Activated naive CD8-positive, alpha-beta T cell treated with anti-CD3 and anti-CD28 coated beads, Interleukin-2, amount 10 ng/mL, durations not matched to agents 7 days and 5 days (primary cell): ENCODE measurements at regions not wholly inside any gene's neighbourhood (a gene's known extent, or its start where the extent isn't known, plus 50 kb on each side); places are given as distances from the start of the nearest gene placed in this dataset.

ENCODE experiments used
- ATAC-seq: fragments of 150-1000 bp; cut with Tn5 transposase; one replicate; pipeline ENCODE4 v1.10.0; 2021; ENCODE audit warnings: low read depth, moderate library complexity
- POLR2A ChIA-PET: fragments of 350-600 bp; sonication (Branson Sonifier 250); formaldehyde crosslinking; loops from one replicate; lab custom pipeline; 2021; ENCODE audit warnings: antibody characterized with exemption; lab: Charles Lee
- DNase-seq: peaks from one replicate; pipeline ENCODE4 v3.0.0; 2021
- H3K27ac Mint-ChIP-seq: one replicate; pipeline ENCODE4 v1.8.0; 2022; ENCODE audit warnings: mild to moderate bottlenecking, mixed read lengths
- H3K27me3 Mint-ChIP-seq: one replicate; pipeline ENCODE4 v1.8.0; 2022; ENCODE audit warnings: mild to moderate bottlenecking, moderate library complexity, mixed read lengths
- H3K36me3 Mint-ChIP-seq: one replicate; pipeline ENCODE4 v1.8.0; 2021; ENCODE audit warnings: mild to moderate bottlenecking, mixed read lengths
- H3K4me1 Mint-ChIP-seq: one replicate; pipeline ENCODE4 v1.8.0; 2021; ENCODE audit warnings: mixed read lengths
- H3K4me3 Mint-ChIP-seq: one replicate; pipeline ENCODE4 v1.8.0; 2022; ENCODE audit warnings: mild to moderate bottlenecking, moderate library complexity, mixed read lengths
- H3K9me3 Mint-ChIP-seq: one replicate; pipeline ENCODE4 v1.8.0; 2021; ENCODE audit warnings: mixed read lengths

DNA sequence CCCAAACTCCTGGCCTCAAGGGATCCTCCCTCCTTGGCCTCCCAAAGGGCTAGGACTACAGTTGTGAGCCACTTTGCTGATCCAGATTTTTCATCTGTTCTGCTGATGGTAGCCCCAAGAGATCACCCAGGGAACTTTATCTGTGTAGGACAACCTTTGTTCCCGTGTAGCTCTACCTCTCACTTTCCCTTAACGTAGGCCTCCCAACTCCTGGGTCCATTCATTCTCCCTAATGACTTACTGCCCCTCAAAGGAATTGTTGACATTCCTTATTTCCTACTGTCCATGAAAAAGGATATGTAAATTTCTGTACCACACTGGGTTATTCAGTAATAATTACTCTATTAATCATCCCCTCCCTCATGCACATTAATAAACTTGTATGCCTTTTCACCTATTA is 51.0 kb upstream of the PHF24 start:
- Mint-ChIP-seq H3K27ac (no peak overlapping the region), H3K4me3 (no peak overlapping the region), H3K4me1 (no peaks in the 10 kb centered on the region), H3K27me3 (peaks cover 29% of the 10 kb centered on the region), H3K9me3 (no peaks in the 10 kb centered on the region), H3K36me3 (no peaks in the 10 kb centered on the region)
- POLR2A ChIA-PET: no interaction called here
- ATAC-seq (no peak), DNase-seq (no peak)

- POLR2A ChIA-PET: interaction anchor here (0.5 to 1.8 kb wide), 6 partner anchors 9 to 180 kb away, joined by 3 to 11 read pairs (median 4); partner anchors contain the start of genes FANCG and VCP
- H3K36me3 Mint-ChIP-seq: no peaks in the 10 kb centered on the region
- peaks cover 47% of the 10 kb centered on the region for H3K27me3 Mint-ChIP-seq
- H3K9me3 Mint-ChIP-seq: no peaks in the 10 kb centered on the region
- peak; percentile 97 for ATAC-seq
- H3K27ac Mint-ChIP-seq: no peak overlapping the region
- peak; percentile 78 for DNase-seq
- no peaks in the 10 kb centered on the region for H3K4me1 Mint-ChIP-seq
- no peak overlapping the region for H3K4me3 Mint-ChIP-seq
Observed at GRCh38 chr9:34899535-34900158, 58.4 kb upstream of the PHF24 start.

DNA sequence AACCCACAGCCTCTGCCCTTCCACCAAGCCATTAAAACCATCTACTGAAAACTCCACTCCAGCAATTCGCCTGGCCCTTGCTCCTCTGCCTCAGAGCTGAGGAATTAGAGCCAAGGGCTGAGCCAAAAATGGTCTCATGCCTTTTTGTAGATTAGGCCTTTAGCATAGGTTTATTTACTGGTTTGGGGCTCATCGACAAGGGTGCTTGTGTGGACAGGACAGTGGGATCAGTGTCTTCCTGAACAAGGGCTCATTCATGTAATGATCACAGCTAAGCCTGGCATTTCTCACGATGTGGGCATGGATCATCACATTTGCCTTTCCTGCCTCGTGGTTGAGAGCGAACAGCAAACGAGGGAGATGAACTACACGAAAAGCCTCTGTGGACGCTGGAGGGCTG is 59.2 kb upstream of the PHF24 start:
- H3K9me3 Mint-ChIP-seq: no peaks in the 10 kb centered on the region
- POLR2A ChIA-PET: interaction anchor here (1.1 to 1.8 kb wide), 4 partner anchors 86 to 181 kb away, joined by 3 to 11 read pairs (median 6); partner anchors contain the start of genes FANCG and VCP
- ATAC-seq (no peak), DNase-seq (no peak)
- H3K36me3 Mint-ChIP-seq: no peaks in the 10 kb centered on the region
- H3K27me3 Mint-ChIP-seq: peaks cover 55% of the 10 kb centered on the region
- H3K4me1 Mint-ChIP-seq: no peaks in the 10 kb centered on the region
- no peak overlapping the region for H3K27ac Mint-ChIP-seq
- H3K4me3 Mint-ChIP-seq: no peak overlapping the region

- Mint-ChIP-seq H3K9me3 (no peaks in the 10 kb centered on the region), H3K27me3 (peaks cover 60% of the 10 kb centered on the region), H3K36me3 (no peaks in the 10 kb centered on the region), H3K27ac (no peak overlapping the region), H3K4me3 (no peak overlapping the region), H3K4me1 (no peaks in the 10 kb centered on the region)
- POLR2A ChIA-PET: no interaction called here
- ATAC-seq (no peak), DNase-seq (no peak)
Observed at GRCh38 chr9:34896112-34896511, 62.0 kb upstream of the PHF24 start.

DNA sequence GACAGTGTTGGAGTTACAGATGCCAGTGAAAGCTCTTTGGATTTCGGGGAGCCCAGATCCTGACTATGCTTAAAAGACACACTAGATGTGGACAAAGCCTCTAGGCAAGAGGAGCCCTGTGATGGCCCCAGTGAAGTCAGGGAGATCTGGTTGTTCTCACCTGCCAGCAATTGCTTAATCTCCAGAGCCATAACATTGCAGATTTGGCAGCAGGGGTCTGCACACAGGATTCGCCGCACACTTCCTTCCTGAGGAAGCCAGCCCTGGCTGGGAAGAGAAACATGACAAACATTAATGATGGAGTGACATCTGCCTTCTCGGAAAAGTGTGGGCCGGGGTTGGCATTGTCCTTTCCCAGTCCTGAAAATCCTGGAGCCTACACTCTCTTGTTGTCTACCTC is 65.2 kb upstream of the PHF24 start:
- peaks cover 45% of the 10 kb centered on the region for H3K27me3 Mint-ChIP-seq
- H3K27ac Mint-ChIP-seq: no peak overlapping the region
- no peak for DNase-seq
- no peaks in the 10 kb centered on the region for H3K9me3 Mint-ChIP-seq
- no peak overlapping the region for H3K4me3 Mint-ChIP-seq
- no peaks in the 10 kb centered on the region for H3K4me1 Mint-ChIP-seq
- POLR2A ChIA-PET: no interaction called here
- ATAC-seq: no peak
- H3K36me3 Mint-ChIP-seq: no peaks in the 10 kb centered on the region

DNA sequence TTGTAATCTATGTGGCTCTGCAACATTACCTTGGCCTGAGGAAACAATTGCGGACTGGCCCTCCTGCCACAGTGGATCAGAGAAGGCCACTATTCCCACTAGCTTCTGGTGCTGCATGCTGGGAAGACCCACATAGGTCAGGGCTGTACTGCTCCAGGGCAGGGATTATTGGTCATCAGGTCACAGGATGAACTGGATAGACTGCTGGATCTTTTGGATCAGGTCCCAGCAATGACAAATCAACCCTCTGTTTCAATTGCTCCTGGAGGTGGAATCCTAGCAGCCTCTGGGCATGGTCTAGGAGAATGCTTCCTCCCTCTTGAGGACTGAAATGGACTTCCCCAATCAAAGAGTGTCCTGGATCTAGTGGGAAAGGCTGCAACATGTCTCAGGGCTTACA is 66.7 kb upstream of the PHF24 start:
- POLR2A ChIA-PET: no interaction called here
- no peak for ATAC-seq
- H3K27me3 Mint-ChIP-seq: peaks cover 32% of the 10 kb centered on the region
- no peak overlapping the region for H3K27ac Mint-ChIP-seq
- H3K4me3 Mint-ChIP-seq: no peak overlapping the region
- no peak for DNase-seq
- H3K9me3 Mint-ChIP-seq: no peaks in the 10 kb centered on the region
- H3K36me3 Mint-ChIP-seq: no peaks in the 10 kb centered on the region
- H3K4me1 Mint-ChIP-seq: no peaks in the 10 kb centered on the region

DNA sequence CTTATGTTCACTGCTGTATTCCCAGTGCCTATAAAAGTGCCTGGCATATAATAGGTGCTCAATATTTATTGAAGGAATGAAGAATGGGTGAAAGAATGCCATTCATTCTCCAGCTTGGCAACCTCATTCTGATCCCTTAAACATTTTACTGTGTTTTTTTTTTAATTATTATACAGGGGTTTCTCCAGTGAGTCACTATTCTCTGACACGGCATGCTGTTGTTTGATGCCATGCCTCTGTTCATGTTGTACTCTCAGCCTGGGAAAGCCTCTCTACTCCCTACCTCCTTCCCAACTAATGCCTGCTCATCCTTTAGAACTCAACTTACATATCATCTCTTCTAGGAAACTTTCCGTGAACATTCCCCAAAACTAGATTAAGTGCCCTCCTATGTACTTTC is 70.2 kb upstream of the PHF24 start:
- Mint-ChIP-seq H3K9me3 (no peaks in the 10 kb centered on the region), H3K27me3 (peaks cover 6% of the 10 kb centered on the region), H3K36me3 (no peaks in the 10 kb centered on the region), H3K27ac (no peak overlapping the region), H3K4me3 (no peak overlapping the region), H3K4me1 (no peaks in the 10 kb centered on the region)
- ATAC-seq: no peak
- POLR2A ChIA-PET: no interaction called here
- no peak for DNase-seq

DNA sequence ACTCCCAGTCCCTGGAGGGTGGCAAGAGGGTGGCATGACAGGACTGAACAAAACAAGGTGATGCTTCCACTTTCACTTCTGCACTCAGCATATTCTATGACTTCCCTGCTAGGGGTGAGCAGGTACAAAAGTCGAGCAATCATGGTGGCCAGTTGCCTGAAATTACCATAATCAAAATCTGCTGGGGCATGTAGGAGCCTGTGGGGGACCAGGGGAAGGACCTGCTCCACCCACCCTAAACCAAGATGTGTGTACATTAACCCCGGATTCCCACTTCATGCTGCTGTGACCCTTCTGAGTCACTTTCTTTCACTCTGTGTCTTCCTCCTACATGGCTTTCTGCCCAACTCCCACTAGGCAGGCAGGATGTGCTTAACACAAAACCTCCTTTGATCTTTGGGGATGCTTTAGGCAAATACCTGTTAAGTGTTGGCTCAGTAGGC is 73.3 kb upstream of the PHF24 start:
- ATAC-seq (peak; percentile 42), DNase-seq (no peak)
- Mint-ChIP-seq H3K27ac (no peak overlapping the region), H3K9me3 (no peaks in the 10 kb centered on the region), H3K4me1 (no peaks in the 10 kb centered on the region), H3K4me3 (no peak overlapping the region), H3K27me3 (peaks cover 10% of the 10 kb centered on the region), H3K36me3 (no peaks in the 10 kb centered on the region)
- POLR2A ChIA-PET: no interaction called here

- no peak overlapping the region for H3K4me3 Mint-ChIP-seq
- H3K27ac Mint-ChIP-seq: no peak overlapping the region
- DNase-seq: no peak
- H3K4me1 Mint-ChIP-seq: no peaks in the 10 kb centered on the region
- peaks cover 15% of the 10 kb centered on the region for H3K27me3 Mint-ChIP-seq
- ATAC-seq: no peak
- no peaks in the 10 kb centered on the region for H3K36me3 Mint-ChIP-seq
- POLR2A ChIA-PET: no interaction called here
- peaks cover 1% of the 10 kb centered on the region for H3K9me3 Mint-ChIP-seq
Observed at GRCh38 chr9:34876096-34876495, 82.0 kb upstream of the PHF24 start.

DNA sequence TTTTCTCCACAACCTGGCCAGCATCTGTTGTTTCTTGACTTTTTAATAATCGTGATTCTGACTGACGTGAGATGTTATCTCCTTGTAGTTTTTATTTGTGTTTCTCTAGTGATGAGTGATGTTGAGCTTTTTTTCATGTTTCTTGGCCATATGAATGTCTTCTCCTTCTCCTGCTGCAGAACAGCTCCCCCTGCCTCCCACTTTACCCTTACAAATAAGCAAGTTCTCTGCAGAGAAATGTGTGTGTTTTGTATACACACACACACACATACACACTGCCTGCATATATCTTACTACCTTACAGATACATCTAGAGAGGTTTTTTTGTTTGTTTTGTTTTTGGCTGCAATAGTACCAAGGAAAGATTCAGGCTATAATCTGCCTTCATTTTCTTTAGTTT is 88.7 kb upstream of the PHF24 start:
- ATAC-seq (no peak), DNase-seq (no peak)
- Mint-ChIP-seq H3K9me3 (peaks cover 2% of the 10 kb centered on the region), H3K4me1 (no peaks in the 10 kb centered on the region), H3K27me3 (peaks cover 9% of the 10 kb centered on the region), H3K4me3 (no peak overlapping the region), H3K36me3 (no peaks in the 10 kb centered on the region), H3K27ac (no peak overlapping the region)
- POLR2A ChIA-PET: no interaction called here

- H3K27ac Mint-ChIP-seq: no peak overlapping the region
- no peak for ATAC-seq
- no peak overlapping the region for H3K4me3 Mint-ChIP-seq
- POLR2A ChIA-PET: no interaction called here
- H3K4me1 Mint-ChIP-seq: no peaks in the 10 kb centered on the region
- H3K27me3 Mint-ChIP-seq: peaks cover 6% of the 10 kb centered on the region
- no peaks in the 10 kb centered on the region for H3K36me3 Mint-ChIP-seq
- DNase-seq: no peak
- peaks cover 10% of the 10 kb centered on the region for H3K9me3 Mint-ChIP-seq
Observed at GRCh38 chr9:34866614-34867013, 91.5 kb upstream of the PHF24 start.

DNA sequence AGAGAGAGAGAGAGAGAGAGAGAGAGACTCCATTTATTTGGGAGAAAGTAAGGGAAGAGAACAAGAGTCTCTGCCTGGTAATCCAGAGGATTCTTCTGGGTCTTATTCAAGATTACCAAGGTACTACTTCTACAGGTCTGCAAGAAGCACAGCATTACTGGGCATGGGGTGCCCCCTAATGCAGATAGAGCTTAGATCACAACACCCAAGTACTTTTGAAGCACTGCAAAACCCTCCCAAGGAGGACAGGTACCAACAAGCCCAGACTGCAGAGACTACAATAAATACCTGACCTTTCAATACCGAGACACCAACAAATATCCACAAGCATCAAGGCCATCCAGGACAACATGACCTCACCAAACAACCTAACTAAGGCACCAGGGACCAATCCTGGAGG is 94.7 kb upstream of the PHF24 start:
- no peaks in the 10 kb centered on the region for H3K36me3 Mint-ChIP-seq
- H3K27me3 Mint-ChIP-seq: peaks cover 7% of the 10 kb centered on the region
- H3K27ac Mint-ChIP-seq: no peak overlapping the region
- POLR2A ChIA-PET: no interaction called here
- no peak for DNase-seq
- H3K9me3 Mint-ChIP-seq: peaks cover 10% of the 10 kb centered on the region
- H3K4me3 Mint-ChIP-seq: no peak overlapping the region
- H3K4me1 Mint-ChIP-seq: no peaks in the 10 kb centered on the region
- no peak for ATAC-seq

GRCh38 chr9:34862836-34863235 is 95.2 kb upstream of the PHF24 start:
- Mint-ChIP-seq H3K27ac (peak overlapping the region; percentile 9), H3K4me3 (no peak overlapping the region), H3K36me3 (no peaks in the 10 kb centered on the region), H3K9me3 (peaks cover 10% of the 10 kb centered on the region), H3K4me1 (no peaks in the 10 kb centered on the region), H3K27me3 (peaks cover 4% of the 10 kb centered on the region)
- ATAC-seq (no peak), DNase-seq (no peak)
- POLR2A ChIA-PET: no interaction called here

DNA sequence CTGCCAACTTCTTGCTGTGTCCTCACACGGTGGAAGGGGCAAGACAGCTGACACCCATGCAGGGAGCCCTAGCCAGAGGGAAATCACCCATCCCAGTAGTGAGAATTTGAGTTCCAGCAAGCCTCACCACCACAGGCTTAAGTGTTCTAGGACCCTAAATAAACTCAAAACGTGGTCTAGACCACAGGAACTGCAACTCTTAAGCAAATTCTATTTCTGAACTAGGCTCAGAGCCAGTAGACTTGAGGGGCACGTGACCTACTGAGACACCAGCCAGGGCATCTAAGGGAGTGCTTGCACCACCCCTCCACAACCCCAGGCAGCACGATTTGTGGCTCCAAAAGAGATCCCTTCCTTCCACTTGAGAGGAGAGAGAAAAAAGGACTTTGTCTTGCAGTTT is 96.0 kb upstream of the PHF24 start:
- H3K27ac Mint-ChIP-seq: no peak overlapping the region
- peaks cover 10% of the 10 kb centered on the region for H3K9me3 Mint-ChIP-seq
- DNase-seq (no peak), ATAC-seq (no peak)
- no peak overlapping the region for H3K4me3 Mint-ChIP-seq
- peaks cover 4% of the 10 kb centered on the region for H3K27me3 Mint-ChIP-seq
- no peaks in the 10 kb centered on the region for H3K36me3 Mint-ChIP-seq
- POLR2A ChIA-PET: no interaction called here
- no peaks in the 10 kb centered on the region for H3K4me1 Mint-ChIP-seq
